OCI-LY3 (cell line): ENCODE measurements at regions not wholly inside any gene's neighbourhood (a gene's known extent, or its start where the extent isn't known, plus 50 kb on each side); places are given as distances from the start of the nearest gene placed in this dataset.
"Not testable (repeated sequence)": the region's sequence is repeated elsewhere in the genome, so short reads cannot be mapped to it uniquely, and the experiment has no call there.

ENCODE experiments used
- EZH2phosphoT487 ChIP-seq: fragments of 200-600 bp; shearing (Covaris generic); IDR thresholded peaks from 2 replicates; pipeline ENCODE4 v1.6.1; 2018; ENCODE audit warnings: antibody characterized with exemption, mixed run types, low read depth
- TF ChIP-seq, protein P1 (sequence below): fragments of 200-600, 300-600 bp; sonication (generic); IDR thresholded peaks from 2 replicates; pipeline ENCODE4 v1.5.1; 2014; ENCODE audit warnings: antibody characterized with exemption, low read length, low read depth

DNA sequence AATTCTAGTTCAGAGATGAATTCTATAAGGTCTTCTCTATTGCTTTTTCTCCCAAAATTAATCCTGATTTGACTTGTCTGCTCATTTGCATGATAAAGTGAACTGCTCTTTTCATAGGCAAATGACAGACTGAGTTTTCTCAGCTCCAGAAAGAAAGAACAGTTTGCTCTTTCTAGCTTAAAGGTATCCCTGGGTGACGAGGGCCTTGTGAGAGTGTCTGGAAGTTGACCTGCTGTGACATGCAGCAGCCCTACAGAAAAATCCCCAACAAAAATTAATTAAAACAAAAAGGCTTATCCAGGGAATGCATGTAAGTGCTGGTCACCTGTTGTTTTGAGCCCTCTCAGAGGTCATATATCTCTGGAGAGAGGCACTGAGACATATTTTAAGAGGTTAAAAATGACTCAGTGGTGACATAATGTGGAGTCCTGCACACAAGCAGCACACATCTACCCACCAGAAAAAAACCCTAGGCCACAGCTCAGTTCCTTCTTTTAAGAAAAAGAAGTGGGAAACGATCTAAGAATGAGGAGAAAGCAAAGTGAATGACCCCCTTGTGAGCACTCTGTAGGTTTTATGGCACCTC, 602.8 kb downstream of the TGIF2LX start:
- TF ChIP-seq, protein P1, sequence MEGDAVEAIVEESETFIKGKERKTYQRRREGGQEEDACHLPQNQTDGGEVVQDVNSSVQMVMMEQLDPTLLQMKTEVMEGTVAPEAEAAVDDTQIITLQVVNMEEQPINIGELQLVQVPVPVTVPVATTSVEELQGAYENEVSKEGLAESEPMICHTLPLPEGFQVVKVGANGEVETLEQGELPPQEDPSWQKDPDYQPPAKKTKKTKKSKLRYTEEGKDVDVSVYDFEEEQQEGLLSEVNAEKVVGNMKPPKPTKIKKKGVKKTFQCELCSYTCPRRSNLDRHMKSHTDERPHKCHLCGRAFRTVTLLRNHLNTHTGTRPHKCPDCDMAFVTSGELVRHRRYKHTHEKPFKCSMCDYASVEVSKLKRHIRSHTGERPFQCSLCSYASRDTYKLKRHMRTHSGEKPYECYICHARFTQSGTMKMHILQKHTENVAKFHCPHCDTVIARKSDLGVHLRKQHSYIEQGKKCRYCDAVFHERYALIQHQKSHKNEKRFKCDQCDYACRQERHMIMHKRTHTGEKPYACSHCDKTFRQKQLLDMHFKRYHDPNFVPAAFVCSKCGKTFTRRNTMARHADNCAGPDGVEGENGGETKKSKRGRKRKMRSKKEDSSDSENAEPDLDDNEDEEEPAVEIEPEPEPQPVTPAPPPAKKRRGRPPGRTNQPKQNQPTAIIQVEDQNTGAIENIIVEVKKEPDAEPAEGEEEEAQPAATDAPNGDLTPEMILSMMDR = not testable (repeated sequence)
- not testable (repeated sequence) for TF ChIP-seq EZH2phosphoT487
